ENCODE measurements at regions not wholly inside any gene's neighbourhood (a gene's known extent, or its start where the extent isn't known, plus 50 kb on each side); places are given as distances from the start of the nearest gene placed in this dataset.

DNA sequence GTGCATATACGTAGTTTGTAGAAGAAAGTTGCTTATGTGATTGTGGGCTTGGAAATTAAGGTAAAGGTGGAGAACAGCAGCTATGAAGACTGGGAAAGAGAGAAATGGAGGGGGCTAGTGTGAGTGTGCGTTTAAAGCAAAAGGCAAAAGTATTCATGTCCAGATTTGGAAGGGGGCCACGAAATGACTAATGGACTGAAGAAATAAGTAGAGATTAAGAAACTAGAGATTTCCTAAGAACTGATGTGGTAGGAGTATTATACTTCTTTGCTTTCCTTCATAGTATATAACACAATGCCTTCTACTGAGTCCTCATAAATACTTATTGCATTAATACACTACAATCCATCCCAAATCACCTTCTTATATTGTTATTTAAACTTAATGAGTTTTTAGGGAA is 298.6 kb upstream of the NOVA1 start:
- Histone ChIP-seq H3K4me3 (ENCODE audit: low read length) (no peak overlapping the region), H3K27ac (ENCODE audit: low read length) (peak overlapping the region; percentile 16)

DNA sequence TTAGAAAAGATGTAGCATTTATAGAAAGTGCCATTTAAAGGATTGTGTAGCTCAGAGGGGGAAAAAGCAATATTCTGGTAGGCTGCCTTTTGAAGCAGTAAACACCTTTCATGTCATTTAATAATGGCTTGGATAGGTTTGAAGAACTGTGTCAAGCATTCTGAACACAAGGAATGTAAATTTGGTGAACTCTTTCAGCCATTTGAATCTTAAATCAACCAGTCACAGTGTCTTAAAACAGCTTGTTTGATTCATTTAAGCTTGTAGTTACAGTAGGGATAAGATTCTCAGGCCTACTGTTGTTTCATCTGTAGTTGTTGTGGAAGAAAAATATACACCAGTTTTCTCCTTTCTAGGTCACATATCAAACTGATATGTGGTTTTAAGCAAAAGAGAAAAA is 299.4 kb upstream of the NOVA1 start:
- Histone ChIP-seq H3K9me3 (ENCODE audit: low read length) (peaks cover 6% of the 10 kb centered on the region), H3K36me3 (ENCODE audit: insufficient read depth, low read length) (no peaks in the 10 kb centered on the region), H3K4me2 (ENCODE audit: low read length) (no peak overlapping the region), H3K9ac (ENCODE audit: low read length) (no peak overlapping the region), H3F3A (ENCODE audit: insufficient read depth, low read length, poor library complexity, severe bottlenecking) (no peaks in the 10 kb centered on the region), H3K9me2 (ENCODE audit: insufficient read depth, low read length) (no peaks in the 10 kb centered on the region), H2AFZ (ENCODE audit: low read depth, low read length) (peak overlapping the region; percentile 18), H3K27ac (ENCODE audit: low read length) (peak overlapping the region; percentile 16), H4K20me1 (ENCODE audit: insufficient read depth) (no peaks in the 10 kb centered on the region), H3K79me2 (replicated peaks; ENCODE audit: insufficient read depth, low read length) (no peaks in the 10 kb centered on the region), H3K27me3 (ENCODE audit: insufficient read depth, low read depth, low read length) (no peaks in the 10 kb centered on the region), H3K4me3 (ENCODE audit: low read length) (no peak overlapping the region)
- TF ChIP-seq SMC3 (conservative IDR thresholded peaks at IDR 0.05; ENCODE audit: poor library complexity) (no peak), POLR2AphosphoS5 (IDR thresholded peaks at IDR 0.05) (no peak), REST (IDR thresholded peaks at IDR 0.05; ENCODE audit: borderline replicate concordance) (no peak), EP300 (conservative IDR thresholded peaks at IDR 0.05; ENCODE audit: poor library complexity, severe bottlenecking) (no peak), MXI1 (conservative IDR thresholded peaks at IDR 0.05; ENCODE audit: poor library complexity, severe bottlenecking) (no peak), EZH2 (IDR thresholded peaks at IDR 0.05; ENCODE audit: borderline replicate concordance, insufficient read depth, low read length, poor library complexity, severe bottlenecking) (no peak), RAD21 (conservative IDR thresholded peaks at IDR 0.05) (no peak), CTCF (IDR thresholded peaks at IDR 0.05; ENCODE audit: poor library complexity, severe bottlenecking) (no peak), TAF1 (IDR thresholded peaks at IDR 0.05; ENCODE audit: low read depth) (no peak)

More for the DNA sequence above, 298.6 kb upstream of the NOVA1 start:
- H3K9me2 ChIP-seq (ENCODE audit: insufficient read depth, low read length): no peaks in the 10 kb centered on the region
- no peaks in the 10 kb centered on the region for H3K27me3 ChIP-seq (ENCODE audit: insufficient read depth, low read depth, low read length)
- no peak overlapping the region for H3K4me2 ChIP-seq (ENCODE audit: low read length)
- TF ChIP-seq POLR2AphosphoS5 (IDR thresholded peaks at IDR 0.05) (no peak), MXI1 (conservative IDR thresholded peaks at IDR 0.05; ENCODE audit: poor library complexity, severe bottlenecking) (no peak), RAD21 (conservative IDR thresholded peaks at IDR 0.05) (no peak), SMC3 (conservative IDR thresholded peaks at IDR 0.05; ENCODE audit: poor library complexity) (no peak)
- peaks cover 6% of the 10 kb centered on the region for H3K9me3 ChIP-seq (ENCODE audit: low read length)
- H3K79me2 ChIP-seq (replicated peaks; ENCODE audit: insufficient read depth, low read length): no peaks in the 10 kb centered on the region
- H3K36me3 ChIP-seq (ENCODE audit: insufficient read depth, low read length): no peaks in the 10 kb centered on the region
- H2AFZ ChIP-seq (ENCODE audit: low read depth, low read length): no peak overlapping the region
- no peak overlapping the region for H3K9ac ChIP-seq (ENCODE audit: low read length)
- H4K20me1 ChIP-seq (ENCODE audit: insufficient read depth): no peaks in the 10 kb centered on the region
- H3F3A ChIP-seq (ENCODE audit: insufficient read depth, low read length, poor library complexity, severe bottlenecking): no peaks in the 10 kb centered on the region

DNA sequence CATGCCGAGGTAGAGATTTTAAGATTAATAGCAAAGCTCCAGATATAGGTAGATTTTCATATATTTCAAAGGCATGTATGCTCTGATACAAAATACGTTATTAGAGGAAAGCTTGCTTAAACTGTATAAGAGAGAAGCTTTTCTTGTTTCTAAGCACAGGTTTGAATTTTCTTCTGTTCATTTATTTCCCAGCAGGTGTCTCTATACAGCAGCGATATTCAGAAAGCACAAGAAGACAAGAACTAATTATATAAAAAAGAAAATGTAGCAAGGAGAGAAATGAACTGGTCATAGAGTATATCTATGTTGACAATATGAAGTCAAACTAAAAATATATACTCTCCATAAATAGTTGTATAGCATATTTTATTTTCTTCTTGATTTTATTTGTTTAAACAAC is 307.4 kb upstream of the NOVA1 start:
- no peaks in the 10 kb centered on the region for H3F3A ChIP-seq (ENCODE audit: insufficient read depth, low read length, poor library complexity, severe bottlenecking)
- H3K36me3 ChIP-seq (ENCODE audit: insufficient read depth, low read length): no peaks in the 10 kb centered on the region
- TF ChIP-seq RAD21 (conservative IDR thresholded peaks at IDR 0.05) (peak; percentile 68), REST (IDR thresholded peaks at IDR 0.05; ENCODE audit: borderline replicate concordance) (no peak), EP300 (conservative IDR thresholded peaks at IDR 0.05; ENCODE audit: poor library complexity, severe bottlenecking) (no peak), EZH2 (IDR thresholded peaks at IDR 0.05; ENCODE audit: borderline replicate concordance, insufficient read depth, low read length, poor library complexity, severe bottlenecking) (no peak), TAF1 (IDR thresholded peaks at IDR 0.05; ENCODE audit: low read depth) (no peak), CTCF (IDR thresholded peaks at IDR 0.05; ENCODE audit: poor library complexity, severe bottlenecking) (peak; percentile 58), POLR2AphosphoS5 (IDR thresholded peaks at IDR 0.05) (no peak), SMC3 (conservative IDR thresholded peaks at IDR 0.05; ENCODE audit: poor library complexity) (peak; percentile 64), MXI1 (conservative IDR thresholded peaks at IDR 0.05; ENCODE audit: poor library complexity, severe bottlenecking) (no peak)
- no peaks in the 10 kb centered on the region for H3K27me3 ChIP-seq (ENCODE audit: insufficient read depth, low read depth, low read length)
- H2AFZ ChIP-seq (ENCODE audit: low read depth, low read length): no peak overlapping the region
- peaks cover 4% of the 10 kb centered on the region for H3K9me3 ChIP-seq (ENCODE audit: low read length)
- no peaks in the 10 kb centered on the region for H3K9me2 ChIP-seq (ENCODE audit: insufficient read depth, low read length)
- no peak overlapping the region for H3K9ac ChIP-seq (ENCODE audit: low read length)
- no peaks in the 10 kb centered on the region for H3K79me2 ChIP-seq (replicated peaks; ENCODE audit: insufficient read depth, low read length)
- no peak overlapping the region for H3K27ac ChIP-seq (ENCODE audit: low read length)
- no peak overlapping the region for H3K4me2 ChIP-seq (ENCODE audit: low read length)
- no peak overlapping the region for H3K4me3 ChIP-seq (ENCODE audit: low read length)
- H4K20me1 ChIP-seq (ENCODE audit: insufficient read depth): no peaks in the 10 kb centered on the region
